IMR-90 (cell line): ENCODE measurements at regions not wholly inside any gene's neighbourhood (a gene's known extent, or its start where the extent isn't known, plus 50 kb on each side); places are given as distances from the start of the nearest gene placed in this dataset.

ENCODE experiments used
- FOS ChIP-seq: fragments of 150-350 bp; IDR thresholded peaks from 2 replicates; pipeline ENCODE4 v1.6.1; 2016; ENCODE audit warnings: low read depth, low read length
- TF ChIP-seq, protein P1 (sequence below): conservative IDR thresholded peaks from 2 replicates; pipeline ENCODE4 v1.5.1; 2012; ENCODE audit warnings: mild to moderate bottlenecking, low read depth, low read length, improper control_type of control experiment

DNA sequence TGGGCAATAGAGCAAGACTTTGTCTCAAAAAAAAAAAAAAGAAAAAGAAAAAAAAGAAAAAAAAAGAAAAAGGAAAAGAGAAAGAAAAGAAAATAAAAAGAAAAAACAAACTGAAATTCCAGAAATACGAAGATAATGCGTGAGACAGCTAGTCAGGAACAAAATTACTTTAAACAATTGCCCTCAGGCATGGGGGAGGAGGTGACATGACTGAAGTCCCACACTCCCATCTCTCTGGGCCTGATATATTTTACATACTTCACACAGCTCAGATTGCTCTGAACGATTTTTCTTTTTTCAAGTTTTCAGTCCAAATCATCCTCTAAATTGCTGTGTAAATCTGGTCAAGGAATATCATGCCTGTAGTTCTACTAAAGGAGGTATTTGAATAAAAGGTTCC lies 409.5 kb upstream of the DEPDC1 start:
- TF ChIP-seq FOS = no peak
- TF ChIP-seq, protein P1, sequence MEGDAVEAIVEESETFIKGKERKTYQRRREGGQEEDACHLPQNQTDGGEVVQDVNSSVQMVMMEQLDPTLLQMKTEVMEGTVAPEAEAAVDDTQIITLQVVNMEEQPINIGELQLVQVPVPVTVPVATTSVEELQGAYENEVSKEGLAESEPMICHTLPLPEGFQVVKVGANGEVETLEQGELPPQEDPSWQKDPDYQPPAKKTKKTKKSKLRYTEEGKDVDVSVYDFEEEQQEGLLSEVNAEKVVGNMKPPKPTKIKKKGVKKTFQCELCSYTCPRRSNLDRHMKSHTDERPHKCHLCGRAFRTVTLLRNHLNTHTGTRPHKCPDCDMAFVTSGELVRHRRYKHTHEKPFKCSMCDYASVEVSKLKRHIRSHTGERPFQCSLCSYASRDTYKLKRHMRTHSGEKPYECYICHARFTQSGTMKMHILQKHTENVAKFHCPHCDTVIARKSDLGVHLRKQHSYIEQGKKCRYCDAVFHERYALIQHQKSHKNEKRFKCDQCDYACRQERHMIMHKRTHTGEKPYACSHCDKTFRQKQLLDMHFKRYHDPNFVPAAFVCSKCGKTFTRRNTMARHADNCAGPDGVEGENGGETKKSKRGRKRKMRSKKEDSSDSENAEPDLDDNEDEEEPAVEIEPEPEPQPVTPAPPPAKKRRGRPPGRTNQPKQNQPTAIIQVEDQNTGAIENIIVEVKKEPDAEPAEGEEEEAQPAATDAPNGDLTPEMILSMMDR = no peak
